ENCODE measurements at regions not wholly inside any gene's neighbourhood (a gene's known extent, or its start where the extent isn't known, plus 50 kb on each side); places are given as distances from the start of the nearest gene placed in this dataset.

GRCh38 chr5:30150231-30150630, 1043.3 kb upstream of the CDH6 start:
- no peak for TF ChIP-seq POLR2AphosphoS5 (IDR thresholded peaks at IDR 0.05)
- TF ChIP-seq CTCF (IDR thresholded peaks at IDR 0.05), result no peak
- no peak for TF ChIP-seq POLR2A (IDR thresholded peaks at IDR 0.05)
